ENCODE measurements at regions not wholly inside any gene's neighbourhood (a gene's known extent, or its start where the extent isn't known, plus 50 kb on each side); places are given as distances from the start of the nearest gene placed in this dataset.
A peak's percentile ranks its signal among the peaks of the same experiment; 100 is the strongest.

- TF ChIP-seq CTCF (IDR thresholded peaks at IDR 0.05; ENCODE audit: low read depth, low read length) (0 out of 2 replicates have a peak, but pooled peaks have one; percentile 8), EZH2phosphoT487 (IDR thresholded peaks at IDR 0.05; ENCODE audit: low read depth) (no peak)
Observed at GRCh38 chr9:19551124-19551929, 142.5 kb downstream of the ACER2 start.

All from OCI-LY3 (cell line).